Stimulated activated naive CD4-positive, alpha-beta T cell treated with Interleukin-2 at 50 U/mL for 16 hours (primary cell): ENCODE measurements at regions not wholly inside any gene's neighbourhood (a gene's known extent, or its start where the extent isn't known, plus 50 kb on each side); places are given as distances from the start of the nearest gene placed in this dataset.

Experiments
- DNase-seq: peaks from one replicate; lab custom pipeline; 2025; lab: John Stamatoyannopoulos, UW

- DNase-seq = no peak
Observed at GRCh38 chr3:5069627-5070026, 52.5 kb upstream of the ARL8B start.

GRCh38 chr3:5071061-5071460, 51.0 kb upstream of the ARL8B start:
- DNase-seq = no peak

- no peak for DNase-seq
Observed at GRCh38 chr3:5072100-5072816, 49.8 kb upstream of the ARL8B start.
